Ovary (tissue), 7 donors: ENCODE measurements at regions not wholly inside any gene's neighbourhood (a gene's known extent, or its start where the extent isn't known, plus 50 kb on each side); places are given as distances from the start of the nearest gene placed in this dataset.

Source experiments
- DNase-seq, 5 donors: peaks; one replicate each; pipeline ENCODE4 v3.0.0-alpha.2; 2019 to 2020
- H3K27ac ChIP-seq, 2 donors: fragments of 200-600 bp; one replicate each; pipeline versions ENCODE4 v1.5.1 to v1.8.0; 2019 to 2022
- H3K27me3 ChIP-seq: fragments of 200-600 bp; one replicate; pipeline ENCODE4 v1.8.0; 2022
- H3K36me3 ChIP-seq: fragments of 200-600 bp; sonication (generic); one replicate; pipeline ENCODE4 v1.5.1; 2019
- H3K4me1 ChIP-seq: one replicate; pipeline ENCODE4 v1.8.1; 2013; ENCODE audit warnings: mild to moderate bottlenecking, moderate library complexity; ENCODE audit not compliant: insufficient read depth
- H3K4me3 ChIP-seq: fragments of 200-600 bp; sonication (generic); one replicate; pipeline ENCODE4 v1.5.1; 2017
- H3K9me3 ChIP-seq, 2 donors: fragments of 200-600 bp in 1 of 2; sonication (generic) in 1 of 2; one replicate each; pipeline versions ENCODE4 v1.5.1 to v1.8.1; 2013 to 2019; ENCODE audit warnings: mild to moderate bottlenecking in 1 of 2, moderate library complexity in 1 of 2
- EP300 ChIP-seq: sonication (generic); formaldehyde crosslinking; IDR thresholded peaks from one replicate; pipeline ENCODE4 v1.6.1; 2017; ENCODE audit warnings: antibody characterized with exemption
- POLR2A ChIP-seq: fragments of 450-650 bp; IDR thresholded peaks from one replicate; pipeline ENCODE4 v1.6.1; 2017; ENCODE audit warnings: antibody characterized with exemption, mild to moderate bottlenecking, moderate library complexity
- WGBS, 3 donors: extraction: QIAGEN DNeasy Blood & Tissue Kit in 1 of 3; methylation state at CpG; one replicate each; pipeline versions ENCODE4 v1.1.5 to v1.1.7; 2013 to 2017; 5-methylcytosine and 5-hydroxymethylcytosine counted together
- intact Hi-C, 4 donors: fragments of 100-400 bp; cut with DNase I; formaldehyde crosslinking; loops; one replicate each; pipeline versions ENCODE4 v1.11.0 to v1.15.1; 2022 to 2023
- TF ChIP-seq, protein P1 (sequence below), 3 donors: fragments of 450-650 bp in 2 of 3; fragments of 200-600 bp in 1 of 3; IDR thresholded peaks; one replicate each; pipeline versions ENCODE4 v1.5.1 to v1.8.0; 2016 to 2022; ENCODE audit warnings: antibody characterized with exemption in 3 of 3, mild to moderate bottlenecking in 1 of 3
- donor health status: DM: no; HTN: no; CAD: no; lungs with moderate emphysema.
- donor health status: DM: no; HTN: no; CAD: no.
- donor health status: Bipolar disorder and iron deficiency.
- donor health status: DM: no; HTN: no; CAD: no.
- donor health status: DM: yes; HTN: yes; CAD: no.

DNA sequence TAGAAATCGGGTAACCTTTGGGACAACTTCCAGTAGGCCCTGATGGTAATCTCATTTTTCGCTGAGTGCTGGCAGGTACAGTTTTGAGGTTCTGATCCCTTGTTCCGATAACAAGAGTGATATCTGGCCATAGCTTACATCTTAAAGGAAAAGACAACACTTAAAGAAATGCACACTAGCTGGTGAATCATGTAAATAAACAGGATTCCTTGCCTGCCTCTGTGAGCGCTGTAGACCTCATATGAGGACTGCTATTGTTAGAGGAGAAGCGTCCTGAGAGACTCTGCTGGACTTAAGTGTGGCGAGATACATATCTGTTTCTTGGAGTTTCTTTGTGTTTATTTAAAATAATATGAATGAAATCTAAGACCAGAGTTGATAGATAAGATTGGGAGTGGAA, 149.3 kb upstream of the SLC4A4 start:
- Histone ChIP-seq H3K36me3 (no peaks in the 10 kb centered on the region), H3K9me3 (no peaks in the 10 kb centered on the region), H3K27ac (no peak overlapping the region), H3K27me3 (no peaks in the 10 kb centered on the region), H3K4me1 (peaks cover 2% of the 10 kb centered on the region), H3K4me3 (no peak overlapping the region)
- no peak for DNase-seq
- WGBS, 3 donors, result 75 to 87% (median 86%) methylated on average over 6 of the region's 6 CpGs
- intact Hi-C loops, result no loop called here
- TF ChIP-seq, protein P1, sequence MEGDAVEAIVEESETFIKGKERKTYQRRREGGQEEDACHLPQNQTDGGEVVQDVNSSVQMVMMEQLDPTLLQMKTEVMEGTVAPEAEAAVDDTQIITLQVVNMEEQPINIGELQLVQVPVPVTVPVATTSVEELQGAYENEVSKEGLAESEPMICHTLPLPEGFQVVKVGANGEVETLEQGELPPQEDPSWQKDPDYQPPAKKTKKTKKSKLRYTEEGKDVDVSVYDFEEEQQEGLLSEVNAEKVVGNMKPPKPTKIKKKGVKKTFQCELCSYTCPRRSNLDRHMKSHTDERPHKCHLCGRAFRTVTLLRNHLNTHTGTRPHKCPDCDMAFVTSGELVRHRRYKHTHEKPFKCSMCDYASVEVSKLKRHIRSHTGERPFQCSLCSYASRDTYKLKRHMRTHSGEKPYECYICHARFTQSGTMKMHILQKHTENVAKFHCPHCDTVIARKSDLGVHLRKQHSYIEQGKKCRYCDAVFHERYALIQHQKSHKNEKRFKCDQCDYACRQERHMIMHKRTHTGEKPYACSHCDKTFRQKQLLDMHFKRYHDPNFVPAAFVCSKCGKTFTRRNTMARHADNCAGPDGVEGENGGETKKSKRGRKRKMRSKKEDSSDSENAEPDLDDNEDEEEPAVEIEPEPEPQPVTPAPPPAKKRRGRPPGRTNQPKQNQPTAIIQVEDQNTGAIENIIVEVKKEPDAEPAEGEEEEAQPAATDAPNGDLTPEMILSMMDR (IDR thresholded peaks at IDR 0.05), result no peak
- TF ChIP-seq POLR2A (no peak), EP300 (no peak)

DNA sequence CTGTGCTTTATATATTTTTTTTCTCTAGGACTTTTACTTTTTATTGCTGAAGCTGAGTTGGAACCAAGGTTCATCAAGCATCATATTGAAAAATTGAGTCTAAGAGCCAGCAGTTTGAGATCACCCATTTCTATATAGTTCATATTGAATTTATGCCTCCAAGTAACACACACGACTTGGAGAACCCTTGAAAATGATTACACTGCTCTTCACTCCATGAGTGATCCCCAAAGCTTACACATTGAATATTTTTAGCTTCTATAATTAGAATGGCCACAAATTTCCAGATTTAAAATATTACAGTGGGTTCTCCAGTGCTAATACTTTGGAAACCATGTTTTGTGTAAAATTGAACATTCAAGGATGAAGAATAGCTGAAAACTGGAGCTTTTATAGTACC, 144.4 kb upstream of the SLC4A4 start:
- H3K4me1 ChIP-seq, result no peaks in the 10 kb centered on the region
- H3K27me3 ChIP-seq, result no peaks in the 10 kb centered on the region
- no peaks in the 10 kb centered on the region for H3K9me3 ChIP-seq
- 85 to 86% (median 86%) methylated on average over 1 of the region's 1 CpG for WGBS, 3 donors
- no peak overlapping the region for H3K27ac ChIP-seq
- H3K4me3 ChIP-seq, result no peak overlapping the region
- intact Hi-C loops, result no loop called here
- H3K36me3 ChIP-seq, result no peaks in the 10 kb centered on the region
- no peak for DNase-seq
- TF ChIP-seq, protein P1 (IDR thresholded peaks at IDR 0.05), result no peak
- TF ChIP-seq EP300, result no peak
- no peak for TF ChIP-seq POLR2A

DNA sequence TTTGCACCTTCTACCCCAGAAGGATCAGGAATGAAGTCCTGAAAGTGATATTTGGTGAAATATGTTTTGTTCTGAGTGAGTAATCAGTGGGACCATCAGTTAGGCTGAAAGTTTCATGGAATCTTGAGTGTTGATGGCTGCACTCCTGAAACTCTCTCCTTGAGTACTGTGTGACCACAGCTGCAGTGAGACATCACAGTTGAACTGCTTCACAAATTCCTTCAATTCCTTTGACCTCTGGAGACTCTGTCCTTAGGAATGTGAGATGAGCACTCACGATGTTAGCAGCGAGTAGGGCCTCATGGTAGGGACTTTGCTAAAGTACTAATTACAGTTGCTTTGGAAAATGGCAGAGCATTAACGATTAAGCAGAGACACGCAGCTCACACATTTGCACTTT, 142.9 kb upstream of the SLC4A4 start:
- Histone ChIP-seq H3K4me3 (no peak overlapping the region), H3K4me1 (no peaks in the 10 kb centered on the region), H3K27ac (no peak overlapping the region), H3K36me3 (no peaks in the 10 kb centered on the region), H3K27me3 (no peaks in the 10 kb centered on the region), H3K9me3 (no peaks in the 10 kb centered on the region)
- DNase-seq, result no peak
- TF ChIP-seq EP300 (no peak), POLR2A (no peak)
- TF ChIP-seq, protein P1 (IDR thresholded peaks at IDR 0.05), result no peak
- WGBS, 3 donors, result 59 to 62% (median 61%) methylated on average over 4 of the region's 4 CpGs
- intact Hi-C loops, result no loop called here

DNA sequence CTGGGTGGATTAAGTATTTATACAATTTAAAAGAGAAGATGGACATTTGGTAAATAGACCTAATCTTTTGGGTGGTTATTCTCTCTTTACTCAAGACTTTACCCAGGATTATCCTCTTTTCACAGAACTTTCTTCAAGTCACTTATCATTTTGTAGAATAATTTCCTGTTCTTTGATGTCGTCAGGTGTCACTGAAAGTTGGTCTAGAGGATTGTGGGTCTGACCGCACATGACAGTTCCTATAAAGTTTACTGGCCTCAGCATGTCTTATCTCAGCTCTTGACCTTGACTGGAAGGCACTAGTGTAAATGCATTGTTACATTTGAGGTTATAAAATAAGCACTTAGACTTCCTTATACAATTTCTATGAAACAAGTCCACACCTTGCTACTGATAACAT, 139.9 kb upstream of the SLC4A4 start:
- no peak for DNase-seq

More for the DNA sequence above, 139.9 kb upstream of the SLC4A4 start:
- H3K27ac ChIP-seq, result no peak overlapping the region
- intact Hi-C loops, result no loop called here
- WGBS, 3 donors, result 77 to 92% (median 83%) methylated on average over 2 of the region's 2 CpGs
- H3K36me3 ChIP-seq, result no peaks in the 10 kb centered on the region
- no peak overlapping the region for H3K4me3 ChIP-seq
- no peaks in the 10 kb centered on the region for H3K27me3 ChIP-seq
- TF ChIP-seq EP300 (no peak), POLR2A (no peak)
- TF ChIP-seq, protein P1 (IDR thresholded peaks at IDR 0.05), result no peak
- no peaks in the 10 kb centered on the region for H3K9me3 ChIP-seq
- no peaks in the 10 kb centered on the region for H3K4me1 ChIP-seq
